Neural crest cell (in vitro differentiated cells): ENCODE measurements at regions not wholly inside any gene's neighbourhood (a gene's known extent, or its start where the extent isn't known, plus 50 kb on each side); places are given as distances from the start of the nearest gene placed in this dataset.
"Not testable (repeated sequence)": the region's sequence is repeated elsewhere in the genome, so short reads cannot be mapped to it uniquely, and the experiment has no call there.

Experiments used
- DNase-seq: peaks from one replicate; pipeline ENCODE4 v3.0.0; 2021; ENCODE audit warnings: low read depth, mixed read lengths, low spot score
- H3K27ac Mint-ChIP-seq: one replicate; pipeline ENCODE4 v1.8.0; 2021; ENCODE audit warnings: mild to moderate bottlenecking, mixed read lengths; ENCODE audit not compliant: unreplicated experiment
- H3K27me3 Mint-ChIP-seq: 2 replicates; pipeline ENCODE4 v1.8.0; 2021; ENCODE audit warnings: low read depth, mild to moderate bottlenecking, mixed read lengths
- H3K36me3 Mint-ChIP-seq: 2 replicates; pipeline ENCODE4 v1.8.0; 2021; ENCODE audit warnings: low read depth, mild to moderate bottlenecking, mixed read lengths
- H3K4me1 Mint-ChIP-seq: 2 replicates; pipeline ENCODE4 v1.8.0; 2021; ENCODE audit warnings: mixed read lengths
- H3K4me3 Mint-ChIP-seq: one replicate; pipeline ENCODE4 v1.8.0; 2021; ENCODE audit warnings: mild to moderate bottlenecking, mixed read lengths
- H3K9me3 Mint-ChIP-seq: 2 replicates; pipeline ENCODE4 v1.8.0; 2021; ENCODE audit warnings: mixed read lengths
- CTCF ChIP-seq: fragments of 200-600 bp; sonication (generic); conservative IDR thresholded peaks from 2 replicates; pipeline ENCODE4 v1.5.0; 2021; ENCODE audit warnings: antibody characterized with exemption, mild to moderate bottlenecking

- H3K27me3 Mint-ChIP-seq, result peaks cover 12% of the 10 kb centered on the region
- no peak overlapping the region for H3K4me3 Mint-ChIP-seq
- no peaks in the 10 kb centered on the region for H3K36me3 Mint-ChIP-seq
- TF ChIP-seq CTCF, result no peak
- peaks cover 4% of the 10 kb centered on the region for H3K9me3 Mint-ChIP-seq
- H3K27ac Mint-ChIP-seq, result peak overlapping the region; percentile 38
- H3K4me1 Mint-ChIP-seq, result no peaks in the 10 kb centered on the region
- no peak for DNase-seq
These were observed 118.0 kb upstream of the ZBTB40 start for GRCh38 chr1:22333516-22334121.

- H3K27me3 Mint-ChIP-seq, result peaks cover 12% of the 10 kb centered on the region
- peaks cover 4% of the 10 kb centered on the region for H3K4me1 Mint-ChIP-seq
- no peaks in the 10 kb centered on the region for H3K36me3 Mint-ChIP-seq
- TF ChIP-seq CTCF, result no peak
- peaks cover 4% of the 10 kb centered on the region for H3K9me3 Mint-ChIP-seq
- no peak overlapping the region for H3K27ac Mint-ChIP-seq
- no peak overlapping the region for H3K4me3 Mint-ChIP-seq
- DNase-seq, result no peak
These were observed 116.6 kb upstream of the ZBTB40 start for GRCh38 chr1:22334860-22335550.

GRCh38 chr1:22336274-22336673 is 115.4 kb upstream of the ZBTB40 start:
- not testable (repeated sequence) for DNase-seq

GRCh38 chr1:22336696-22337545 is 114.7 kb upstream of the ZBTB40 start:
- H3K9me3 Mint-ChIP-seq, H3K27ac Mint-ChIP-seq, H3K4me3 Mint-ChIP-seq, H3K36me3 Mint-ChIP-seq, H3K4me1 Mint-ChIP-seq, DNase-seq: not testable (repeated sequence)
- H3K27me3 Mint-ChIP-seq, result peaks cover 12% of the 10 kb centered on the region

More at GRCh38 chr1:22336274-22336673, 115.4 kb upstream of the ZBTB40 start:
- not testable (repeated sequence) for H3K4me1 Mint-ChIP-seq, H3K9me3 Mint-ChIP-seq, H3K4me3 Mint-ChIP-seq, H3K36me3 Mint-ChIP-seq, H3K27ac Mint-ChIP-seq
- peaks cover 12% of the 10 kb centered on the region for H3K27me3 Mint-ChIP-seq

GRCh38 chr1:22338071-22338765 is 113.4 kb upstream of the ZBTB40 start:
- Mint-ChIP-seq H3K27me3 (peaks cover 12% of the 10 kb centered on the region), H3K4me1 (peaks cover 12% of the 10 kb centered on the region), H3K27ac (no peak overlapping the region), H3K4me3 (no peak overlapping the region), H3K36me3 (no peaks in the 10 kb centered on the region), H3K9me3 (peaks cover 4% of the 10 kb centered on the region)
- no peak for DNase-seq
- no peak for TF ChIP-seq CTCF

GRCh38 chr1:22339237-22339636 is 112.4 kb upstream of the ZBTB40 start:
- Mint-ChIP-seq H3K9me3 (no peaks in the 10 kb centered on the region), H3K4me1 (peaks cover 12% of the 10 kb centered on the region), H3K4me3 (no peak overlapping the region), H3K27me3 (peaks cover 16% of the 10 kb centered on the region), H3K36me3 (no peaks in the 10 kb centered on the region), H3K27ac (no peak overlapping the region)
- no peak for TF ChIP-seq CTCF
- no peak for DNase-seq
